SKM-1 (cell line): ENCODE measurements at regions not wholly inside any gene's neighbourhood (a gene's known extent, or its start where the extent isn't known, plus 50 kb on each side); places are given as distances from the start of the nearest gene placed in this dataset.
A peak's percentile ranks its signal among the peaks of the same experiment; 100 is the strongest.

Source experiments
- DNase-seq: peaks from one replicate; lab custom pipeline; 2025; ENCODE audit not compliant: unreplicated experiment; lab: John Stamatoyannopoulos, UW

DNA sequence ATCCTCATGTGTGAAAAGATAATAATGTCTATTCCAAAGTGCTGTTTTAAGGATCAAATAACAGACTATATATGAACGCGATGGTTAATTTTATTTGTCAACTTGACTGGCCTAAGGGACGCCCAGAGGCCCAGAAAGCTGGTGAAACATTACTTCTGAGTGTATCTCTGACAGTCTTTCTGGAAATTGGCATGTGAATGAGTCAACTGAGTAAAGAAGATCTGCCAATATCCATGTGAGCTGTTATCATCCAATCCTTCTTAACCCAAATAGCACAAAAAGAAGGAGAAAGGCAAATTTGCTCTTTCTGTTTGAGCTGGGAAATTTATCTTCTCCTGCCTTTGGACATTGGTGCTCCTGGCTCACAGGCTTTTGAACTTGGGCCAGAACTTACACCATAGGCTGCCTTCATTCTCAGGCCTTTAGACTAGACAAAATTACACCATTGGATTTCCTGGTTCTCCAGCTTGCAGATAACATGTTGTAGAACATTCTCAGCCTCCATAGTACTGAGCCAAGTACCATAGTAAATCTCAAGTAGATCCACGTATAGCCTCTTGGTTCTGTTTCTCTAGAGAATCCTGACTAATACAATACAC lies 114.7 kb upstream of the DOCK10 start:
- no peak for DNase-seq

GRCh38 chr2:225140723-225141122 lies 98.5 kb upstream of the DOCK10 start:
- no peak for DNase-seq

DNA sequence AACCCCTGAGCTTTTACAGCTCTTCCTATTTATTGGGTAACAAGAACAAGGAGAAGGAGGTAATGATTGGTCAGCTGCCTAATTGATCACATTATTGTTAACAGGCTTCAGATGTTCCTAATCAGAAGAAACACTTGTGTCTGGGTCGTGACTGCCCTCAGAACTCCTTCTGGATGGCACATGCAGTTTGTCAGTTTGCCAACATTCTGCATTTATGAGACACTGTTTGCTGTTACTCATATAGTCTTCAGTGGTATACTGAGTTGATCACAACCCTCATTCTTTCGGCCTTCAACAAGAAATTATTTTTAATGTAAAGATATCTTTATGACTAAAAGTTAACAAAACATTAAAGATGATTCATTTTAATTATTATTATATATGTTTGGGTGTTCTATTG lies 95.7 kb upstream of the DOCK10 start:
- no peak for DNase-seq

DNA sequence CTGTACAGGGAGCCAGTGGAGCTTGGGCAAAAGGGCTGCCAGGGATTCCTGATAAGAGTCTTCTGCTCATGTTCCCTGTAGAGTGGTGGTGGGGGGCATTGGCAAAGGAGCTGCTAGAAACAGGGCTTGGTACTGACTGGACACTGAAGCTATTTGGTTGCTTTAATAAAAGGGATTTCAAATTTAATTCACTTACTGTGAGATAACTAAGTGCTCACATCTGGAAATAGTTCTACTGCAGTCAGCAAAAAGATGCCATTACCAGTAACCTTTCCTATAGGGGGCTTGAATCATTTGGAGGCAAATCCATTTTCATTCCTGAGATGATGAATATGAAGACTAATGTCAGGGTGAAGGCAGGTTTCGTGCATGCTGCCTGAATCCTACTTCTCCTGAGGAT lies 94.3 kb upstream of the DOCK10 start:
- no peak for DNase-seq

GRCh38 chr2:225131898-225132297 lies 89.6 kb upstream of the DOCK10 start:
- no peak for DNase-seq

DNA sequence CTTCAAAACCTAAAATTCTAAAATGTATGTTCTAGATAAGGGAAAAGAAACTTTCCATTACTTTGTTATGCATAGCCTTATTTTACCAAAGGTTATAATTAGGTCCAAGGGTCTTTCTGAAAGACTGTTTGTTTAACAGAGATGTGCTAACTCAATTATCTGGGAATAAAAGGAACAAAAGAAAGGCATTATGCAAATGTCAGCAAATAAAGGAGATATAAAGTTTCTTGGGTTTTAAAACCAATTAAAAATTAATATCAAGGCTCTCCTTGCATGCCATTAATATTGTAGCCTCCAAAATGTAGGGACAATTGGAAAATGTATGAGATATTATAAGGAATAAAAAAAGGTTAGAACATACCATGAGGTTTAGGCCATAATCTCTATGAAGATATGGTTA lies 87.8 kb upstream of the DOCK10 start:
- no peak for DNase-seq

DNA sequence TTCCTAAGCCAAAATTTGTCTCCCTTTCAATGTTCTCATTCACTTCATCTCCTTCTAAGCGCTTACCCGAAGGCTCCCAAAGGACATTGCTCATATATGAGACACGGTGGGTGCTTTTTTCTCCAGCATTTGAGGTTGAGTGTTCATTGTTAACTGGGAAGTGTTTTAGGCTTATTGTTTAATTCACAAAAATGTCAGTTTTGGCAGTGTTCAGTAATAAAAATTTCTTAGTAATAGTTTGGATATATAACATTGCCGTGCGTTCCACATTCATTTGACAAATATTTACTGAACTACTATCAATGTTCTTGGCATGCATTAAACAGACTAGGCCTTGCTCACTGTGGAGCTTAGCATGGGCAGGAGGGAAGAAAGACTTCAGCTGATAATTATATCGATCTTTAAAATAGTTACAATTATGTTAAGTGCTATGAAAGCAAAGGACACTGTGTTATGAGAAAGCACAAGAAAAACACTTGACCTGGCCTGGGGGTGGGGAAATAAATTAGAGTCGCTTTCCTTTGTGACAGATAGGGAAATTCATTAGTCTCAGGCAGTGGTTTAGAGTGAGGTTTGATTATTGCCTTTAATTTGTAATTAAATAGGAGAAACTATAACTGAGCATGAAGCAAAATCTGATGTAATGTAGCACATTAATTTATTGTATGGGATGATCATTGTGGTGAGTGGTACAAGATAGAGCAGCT lies 82.2 kb upstream of the DOCK10 start:
- no peak for DNase-seq

DNA sequence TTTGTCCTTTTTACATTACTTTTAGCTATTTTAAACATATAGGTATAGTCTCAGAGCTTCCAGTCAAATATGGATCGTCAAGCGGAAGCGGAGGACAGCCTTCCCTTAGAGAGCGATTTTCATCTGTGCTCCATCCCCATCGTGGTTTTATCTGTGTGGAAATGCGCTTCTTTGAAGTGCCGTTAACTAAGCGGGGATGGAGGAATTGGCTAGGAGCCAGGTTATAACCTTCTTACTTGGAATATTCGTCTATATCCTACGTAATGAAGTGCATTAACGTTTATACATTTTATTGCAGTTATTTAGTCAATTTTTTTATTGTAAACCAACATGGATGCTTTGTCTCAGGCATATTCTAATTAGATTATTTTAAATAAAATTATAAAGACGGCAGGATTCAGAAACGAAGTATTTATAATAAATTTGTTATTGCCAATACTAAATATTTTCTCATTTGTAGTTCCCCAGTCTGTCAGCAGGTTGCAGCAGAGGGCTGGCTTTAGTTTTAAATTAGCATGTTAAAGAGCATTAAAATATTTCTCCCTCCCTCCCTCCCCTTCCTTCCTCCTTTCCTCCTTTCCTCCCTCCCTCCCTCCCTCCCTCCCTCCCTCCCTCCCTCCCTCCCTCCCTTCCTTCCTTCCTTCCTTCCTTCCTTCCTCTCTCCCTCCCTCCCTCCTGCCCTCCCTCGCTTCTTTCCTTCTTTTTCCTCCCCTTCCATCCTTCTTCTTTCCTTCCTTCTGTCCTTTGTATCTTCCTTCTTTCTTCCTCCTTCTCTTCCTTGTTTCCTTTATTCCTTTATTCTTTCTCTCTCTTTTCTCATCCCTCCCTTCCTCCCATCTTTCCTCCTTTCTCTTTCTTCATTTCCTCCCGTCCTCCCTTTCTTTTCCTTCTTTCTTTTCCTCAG lies 80.6 kb upstream of the DOCK10 start:
- DNase-seq = no peak

DNA sequence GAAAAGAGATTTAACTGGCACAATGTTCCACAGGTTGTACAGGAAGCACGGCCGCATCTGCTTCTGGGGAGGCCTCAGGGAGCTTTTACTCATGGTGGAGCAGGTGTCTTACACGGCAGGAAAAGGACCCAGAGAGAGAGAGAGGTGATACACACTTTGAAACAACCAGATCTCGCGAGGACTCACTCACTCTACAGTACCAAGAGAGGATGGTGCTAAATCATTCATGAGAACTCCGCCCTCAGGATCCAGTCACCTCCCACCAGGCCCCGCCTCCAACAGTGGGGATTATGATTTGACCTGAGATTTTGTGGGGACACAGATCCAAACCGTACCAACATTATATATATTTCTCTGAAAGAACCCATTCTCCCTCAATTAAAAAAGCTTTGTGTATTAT lies 79.7 kb upstream of the DOCK10 start:
- no peak for DNase-seq

DNA sequence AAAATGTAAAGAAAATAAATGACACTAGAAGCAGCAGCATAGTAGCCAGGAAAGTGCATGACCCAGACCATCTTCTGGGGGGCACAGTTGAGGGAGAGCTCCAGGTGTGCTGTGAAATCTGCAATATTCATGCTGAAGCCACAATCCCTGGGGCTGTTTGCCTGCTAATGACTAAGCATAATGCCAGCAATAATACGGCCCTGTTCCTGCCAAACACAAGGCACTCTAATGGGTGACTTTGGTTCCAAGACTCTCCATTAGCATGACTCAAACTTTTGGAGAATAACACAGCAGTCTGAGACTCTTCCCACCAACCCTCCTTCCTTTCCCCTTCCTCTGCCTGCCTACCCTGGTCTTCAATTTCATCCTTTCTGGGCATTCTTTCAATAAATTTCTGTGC lies 77.9 kb upstream of the DOCK10 start:
- DNase-seq = no peak

DNA sequence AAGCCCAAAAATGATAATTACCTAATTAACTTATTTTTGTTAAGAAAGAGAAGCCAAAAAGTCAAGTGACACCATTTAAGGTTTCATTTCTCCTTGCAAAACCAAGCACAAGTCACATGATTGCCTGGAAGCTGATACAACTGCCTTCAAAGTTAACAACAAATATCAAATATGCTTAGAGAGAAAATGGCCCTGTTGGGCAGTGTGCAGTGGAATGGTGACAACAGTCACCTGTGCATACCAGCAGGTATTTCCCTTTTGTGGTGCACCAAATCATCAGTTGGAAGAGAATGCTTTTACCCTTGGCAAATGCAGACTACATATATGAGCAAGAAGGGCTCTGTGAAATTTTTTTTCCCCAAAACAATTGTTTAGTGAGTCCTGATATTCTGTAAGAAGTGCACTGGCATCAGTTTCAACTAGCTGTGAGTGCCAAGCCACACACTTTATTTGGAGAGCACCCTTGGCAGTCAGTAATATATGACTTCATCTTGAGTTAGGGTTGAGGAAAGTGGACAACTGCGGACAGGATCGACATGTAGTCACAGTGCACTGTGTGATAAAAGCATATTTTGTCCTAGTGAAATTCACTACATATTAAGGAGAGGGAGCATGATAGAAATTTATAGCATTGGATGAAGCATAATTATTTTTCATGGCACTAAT lies 74.9 kb upstream of the DOCK10 start:
- DNase-seq = no peak

DNA sequence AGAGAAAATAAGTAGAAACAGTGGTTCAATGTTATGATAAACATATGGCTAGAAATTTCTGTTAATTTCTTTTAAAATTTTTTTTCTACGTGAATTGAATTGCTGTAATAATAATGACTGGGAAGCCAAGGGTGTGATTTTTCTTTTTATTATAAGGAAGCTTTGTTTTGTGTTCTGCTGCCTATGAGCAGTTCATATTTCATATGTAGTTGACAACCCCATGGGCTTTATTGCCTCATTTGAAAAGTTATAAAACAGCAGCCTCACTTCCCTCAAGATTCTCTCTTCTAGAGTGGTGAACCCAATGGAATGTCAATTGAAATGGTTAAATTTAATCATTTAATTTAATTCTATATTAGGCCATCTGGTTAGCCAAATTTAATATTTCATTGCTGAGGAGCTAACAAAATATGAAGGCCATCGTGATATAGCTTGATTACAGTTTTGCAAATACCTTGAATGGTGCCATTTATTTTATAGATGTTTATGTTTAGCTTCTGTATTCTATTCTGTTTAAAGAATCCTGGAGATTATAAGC lies 72.6 kb upstream of the DOCK10 start:
- DNase-seq = no peak

DNA sequence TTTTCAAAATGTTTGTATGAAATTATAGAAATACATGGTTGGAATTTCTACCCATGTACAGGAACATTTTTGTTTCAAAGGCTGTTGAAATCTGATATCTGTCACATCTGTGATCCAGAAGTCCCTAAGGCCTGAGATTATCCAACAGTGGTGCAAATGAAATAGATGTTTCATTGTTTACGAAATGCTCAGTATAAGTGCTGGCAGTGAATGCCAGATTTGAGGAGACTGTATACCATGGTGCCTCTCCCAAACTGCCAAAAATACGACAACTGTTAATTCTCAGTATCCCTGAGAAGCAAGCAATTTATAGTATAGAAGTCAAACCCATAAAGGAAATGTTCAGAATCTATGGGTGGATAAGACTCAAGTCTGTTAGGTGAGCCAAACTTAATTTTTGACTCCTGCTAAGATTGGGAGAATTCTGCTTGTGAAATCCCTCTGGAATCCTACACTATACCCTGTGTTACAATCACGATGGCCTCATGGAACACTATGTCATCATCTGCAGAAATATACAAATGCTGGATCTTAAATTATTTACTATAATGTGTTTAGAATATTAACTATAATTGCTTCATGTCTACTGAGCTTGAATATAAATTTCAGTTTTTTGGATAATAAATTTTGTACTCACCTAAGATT lies 71.2 kb upstream of the DOCK10 start:
- no peak for DNase-seq

DNA sequence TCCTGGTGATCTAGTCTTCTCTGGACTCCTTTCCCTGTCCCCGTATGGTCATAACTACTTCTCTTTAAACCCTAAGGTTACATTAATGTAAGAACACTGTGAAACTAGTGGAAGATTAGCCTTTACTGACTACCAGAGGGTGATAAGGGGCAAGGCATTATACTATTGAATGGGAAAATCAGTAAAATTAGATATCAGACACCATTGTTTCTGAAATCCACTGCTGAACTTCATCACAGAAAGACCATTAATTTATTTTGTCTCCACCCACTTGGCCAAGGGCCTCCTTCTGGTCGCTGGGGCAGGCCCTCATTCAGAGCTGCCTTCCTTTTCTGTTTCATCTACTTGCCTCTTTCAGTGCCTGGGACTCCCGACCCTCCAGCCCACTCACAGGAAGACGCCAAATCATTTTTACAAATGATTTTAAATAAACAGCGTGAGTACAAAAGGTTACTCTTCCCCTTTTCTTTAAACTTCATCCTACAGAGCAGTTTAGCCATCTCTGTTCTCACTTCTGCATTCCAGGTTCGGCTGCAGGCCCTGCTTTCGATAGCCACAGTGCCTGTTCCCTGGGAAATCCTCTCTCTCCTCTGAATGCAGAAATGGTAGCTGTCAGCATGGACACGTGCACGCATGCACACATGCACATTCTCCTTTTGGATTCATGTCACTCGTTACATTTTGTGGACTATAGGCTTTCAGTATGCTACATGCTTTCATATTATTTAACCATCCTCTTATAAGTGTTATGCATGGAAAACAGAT lies 70.3 kb upstream of the DOCK10 start:
- DNase-seq = peak; percentile 47

DNA sequence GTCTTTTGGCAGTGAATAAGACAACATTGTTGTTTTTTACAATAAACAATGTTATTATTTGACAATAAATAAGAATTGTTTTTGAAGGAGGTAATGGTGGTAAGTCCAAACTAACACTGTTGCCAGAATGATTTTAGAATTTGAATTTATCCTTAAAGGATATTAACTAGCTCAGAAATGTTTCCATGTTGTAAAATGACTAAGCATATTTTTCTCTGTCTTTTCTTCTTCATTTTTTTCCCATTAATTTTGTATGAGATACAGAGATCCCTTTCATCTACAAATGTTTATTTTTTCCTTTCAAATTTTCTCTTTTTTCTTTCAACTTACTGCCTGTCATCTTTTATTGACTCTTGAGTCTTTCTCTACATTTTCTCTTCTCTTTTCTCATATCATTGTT lies 66.5 kb upstream of the DOCK10 start:
- no peak for DNase-seq

- DNase-seq = no peak
Measured at GRCh38 chr2:225104971-225105370, 62.7 kb upstream of the DOCK10 start.

DNA sequence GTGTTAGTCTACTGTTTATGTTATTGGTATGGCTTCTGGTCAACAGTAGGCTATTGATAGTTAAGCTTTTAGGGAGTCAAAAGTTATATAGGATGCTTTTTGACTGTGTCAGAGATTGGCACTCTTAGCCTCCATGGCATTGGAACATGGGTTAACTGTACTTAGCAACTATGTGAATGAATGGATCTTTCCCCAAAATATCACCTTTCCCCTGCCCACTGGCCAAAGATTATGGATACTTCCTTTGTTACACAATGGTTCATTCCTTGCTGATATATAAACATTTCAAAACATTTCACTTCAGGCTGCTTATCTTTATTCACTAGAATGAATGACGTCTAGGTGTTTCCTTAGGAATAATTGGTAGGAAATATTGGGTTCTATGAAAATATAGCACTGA lies 62.1 kb upstream of the DOCK10 start:
- no peak for DNase-seq

DNA sequence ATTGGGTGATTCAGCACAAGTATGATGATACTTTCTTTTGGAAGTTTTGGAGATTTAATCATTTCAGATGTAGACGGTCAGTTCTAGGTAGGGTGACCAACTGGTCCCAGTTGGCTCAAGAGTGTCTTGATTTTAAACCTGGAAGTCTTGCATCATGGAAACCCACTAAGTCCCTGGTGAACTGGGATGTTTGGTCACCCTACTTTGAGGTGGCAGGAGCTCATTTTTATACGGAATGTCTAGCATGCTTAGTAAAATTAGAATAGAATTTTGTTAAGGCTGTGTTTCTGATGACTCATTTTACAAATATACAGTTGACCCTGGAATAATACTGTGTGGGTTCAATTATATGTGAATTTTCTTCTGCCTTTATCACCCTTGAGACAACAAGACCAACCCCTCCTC lies 61.5 kb upstream of the DOCK10 start:
- DNase-seq = no peak

DNA sequence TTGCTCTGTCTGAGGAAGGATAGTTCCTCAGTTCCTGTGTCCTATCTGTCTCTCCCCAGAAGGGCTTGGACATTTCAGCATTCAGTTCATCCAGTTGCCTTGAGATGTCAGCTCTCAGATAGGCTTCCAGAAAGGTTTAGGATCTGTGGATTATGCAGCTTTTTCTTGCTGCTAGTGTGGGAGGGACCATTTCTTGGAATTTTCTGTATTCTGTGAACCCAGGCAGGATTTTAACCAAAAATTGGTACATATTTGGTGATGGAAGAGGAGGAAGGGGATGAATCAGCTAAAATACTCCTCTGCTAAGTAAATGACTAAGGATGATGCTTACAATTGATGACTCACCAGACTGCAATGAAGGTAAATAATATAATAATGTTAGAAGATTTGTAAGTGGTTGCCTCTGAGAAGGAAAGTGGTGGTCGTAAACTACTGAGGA lies 58.6 kb upstream of the DOCK10 start:
- DNase-seq = no peak

DNA sequence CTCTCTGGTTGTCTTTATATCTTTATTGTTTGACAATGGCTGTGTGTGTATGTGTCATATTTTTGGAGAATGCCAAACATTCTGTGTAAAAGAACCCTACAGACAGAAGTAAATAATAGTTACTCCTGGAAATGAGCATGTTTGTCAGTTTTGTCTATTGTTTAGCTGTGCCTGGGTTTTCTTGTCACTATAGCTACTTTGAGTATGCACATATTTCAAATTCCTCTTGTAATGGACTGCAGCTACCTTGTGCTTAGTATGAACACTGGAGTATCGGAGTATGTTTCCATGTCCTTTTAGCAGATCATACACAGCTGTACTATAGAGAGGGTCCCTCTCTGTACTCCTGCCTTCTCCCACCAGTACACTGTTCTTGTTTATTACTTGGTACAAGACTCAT lies 58.0 kb upstream of the DOCK10 start:
- no peak for DNase-seq
